ENCODE measurements at regions not wholly inside any gene's neighbourhood (a gene's known extent, or its start where the extent isn't known, plus 50 kb on each side); places are given as distances from the start of the nearest gene placed in this dataset.

- TF ChIP-seq EZH2 (IDR thresholded peaks at IDR 0.05) (no peak), POLR2AphosphoS5 (IDR thresholded peaks at IDR 0.05; ENCODE audit: borderline replicate concordance, low read depth, low read length) (no peak)
Observed at GRCh38 chr2:158735822-158736580, 59.1 kb upstream of the DAPL1 start.
